SK-N-MC (cell line): ENCODE measurements at regions not wholly inside any gene's neighbourhood (a gene's known extent, or its start where the extent isn't known, plus 50 kb on each side); places are given as distances from the start of the nearest gene placed in this dataset.

Experiments
- EZH2 ChIP-seq: fragments of 200-600 bp; sonication (generic); IDR thresholded peaks from one replicate; pipeline ENCODE4 v1.6.1; 2017; ENCODE audit warnings: antibody characterized with exemption
- POLR2AphosphoS5 ChIP-seq: IDR thresholded peaks from 2 replicates; pipeline ENCODE4 v1.6.1; 2012; ENCODE audit warnings: mild to moderate bottlenecking, low read depth, low read length, borderline replicate concordance

DNA sequence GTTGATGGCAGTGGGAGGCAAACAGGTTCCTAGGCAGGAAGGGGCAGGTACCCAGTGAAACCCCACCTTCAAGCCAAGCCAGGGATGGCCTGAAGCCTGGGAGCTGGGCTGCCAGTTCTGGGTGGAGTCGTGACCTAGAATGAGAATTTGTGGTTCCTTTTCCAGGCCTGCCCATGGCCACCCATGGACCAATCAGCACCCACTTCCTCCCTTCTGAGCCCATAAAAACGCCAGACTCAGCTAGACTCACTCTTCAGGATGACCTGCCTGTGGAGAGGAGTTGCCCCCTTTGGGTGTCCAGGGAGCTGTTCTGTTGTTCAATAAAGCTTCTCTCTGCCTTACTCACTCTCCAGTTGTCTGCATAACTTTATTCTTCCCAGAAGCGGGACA is 144.0 kb upstream of the MRPS30 start:
- TF ChIP-seq EZH2 = no peak
- no peak for TF ChIP-seq POLR2AphosphoS5
